HG03342 (cell line): ENCODE measurements at regions not wholly inside any gene's neighbourhood (a gene's known extent, or its start where the extent isn't known, plus 50 kb on each side); places are given as distances from the start of the nearest gene placed in this dataset.

Experiments used
- ATAC-seq: cut with Tn5 transposase; IDR thresholded peaks from one replicate; pipeline ENCODE4 v1.9.1; 2021; ENCODE audit warnings: mild to moderate bottlenecking, moderate library complexity; ENCODE audit not compliant: unreplicated experiment

GRCh38 chr4:138537731-138538490 lies 295.8 kb upstream of the SLC7A11 start:
- no peak for ATAC-seq

- ATAC-seq: no peak
Observed at GRCh38 chr4:138535316-138535715, 293.2 kb upstream of the SLC7A11 start.

GRCh38 chr4:138522366-138522765 lies 280.2 kb upstream of the SLC7A11 start:
- peak; percentile 74 for ATAC-seq

- no peak for ATAC-seq
Observed at GRCh38 chr4:138521809-138522208, 279.7 kb upstream of the SLC7A11 start.

GRCh38 chr4:138519436-138519835 lies 277.3 kb upstream of the SLC7A11 start:
- no peak for ATAC-seq

GRCh38 chr4:138513535-138513934 lies 271.4 kb upstream of the SLC7A11 start:
- ATAC-seq: no peak

- ATAC-seq: no peak
Observed at GRCh38 chr4:138512756-138513155, 270.6 kb upstream of the SLC7A11 start.

- no peak for ATAC-seq
Observed at GRCh38 chr4:138510053-138510452, 267.9 kb upstream of the SLC7A11 start.

GRCh38 chr4:138509346-138509745 lies 267.2 kb upstream of the SLC7A11 start:
- ATAC-seq: no peak

- no peak for ATAC-seq
Observed at GRCh38 chr4:138507522-138507921, 265.4 kb upstream of the SLC7A11 start.

GRCh38 chr4:138501614-138502013 lies 259.5 kb upstream of the SLC7A11 start:
- no peak for ATAC-seq

GRCh38 chr4:138500869-138501268 lies 258.7 kb upstream of the SLC7A11 start:
- no peak for ATAC-seq

- no peak for ATAC-seq
Observed at GRCh38 chr4:138499627-138500026, 257.5 kb upstream of the SLC7A11 start.

GRCh38 chr4:138494931-138495330 lies 252.8 kb upstream of the SLC7A11 start:
- peak; percentile 56 for ATAC-seq

- ATAC-seq: no peak
Observed at GRCh38 chr4:138494116-138494515, 252.0 kb upstream of the SLC7A11 start.

- ATAC-seq: no peak
Observed at GRCh38 chr4:138492176-138492575, 250.0 kb upstream of the SLC7A11 start.

GRCh38 chr4:138488533-138488932 lies 246.4 kb upstream of the SLC7A11 start:
- no peak for ATAC-seq

GRCh38 chr4:138487670-138488069 lies 245.5 kb upstream of the SLC7A11 start:
- ATAC-seq: no peak

GRCh38 chr4:138487230-138487629 lies 245.1 kb upstream of the SLC7A11 start:
- no peak for ATAC-seq

GRCh38 chr4:138485498-138485897 lies 243.3 kb upstream of the SLC7A11 start:
- no peak for ATAC-seq

GRCh38 chr4:138475116-138475515 lies 233.0 kb upstream of the SLC7A11 start:
- no peak for ATAC-seq

GRCh38 chr4:138473339-138473738 lies 231.2 kb upstream of the SLC7A11 start:
- no peak for ATAC-seq
